Mesendoderm (in vitro differentiated cells): ENCODE measurements at regions not wholly inside any gene's neighbourhood (a gene's known extent, or its start where the extent isn't known, plus 50 kb on each side); places are given as distances from the start of the nearest gene placed in this dataset.

Experiments used
- DNase-seq: peaks from one replicate; pipeline ENCODE4 v3.0.0; 2013
- H2AK5ac ChIP-seq: 2 replicates; pipeline ENCODE4 v1.6.1; 2013; ENCODE audit warnings: low read length, inconsistent platforms
- H2BK120ac ChIP-seq: 2 replicates; pipeline ENCODE4 v1.6.1; 2013; ENCODE audit warnings: low read depth, mild to moderate bottlenecking, low read length, moderate library complexity, mixed read lengths
- H2BK15ac ChIP-seq: replicated peaks from 2 replicates; pipeline ENCODE4 v1.6.1; 2013; ENCODE audit warnings: low read depth, mild to moderate bottlenecking, moderate library complexity
- H2BK5ac ChIP-seq: 2 replicates; pipeline ENCODE4 v1.6.1; 2013; ENCODE audit warnings: low read length, inconsistent platforms
- H3K18ac ChIP-seq: 2 replicates; pipeline ENCODE4 v1.6.1; 2013; ENCODE audit warnings: mild to moderate bottlenecking, low read length, mixed read lengths
- H3K23ac ChIP-seq: one replicate; pipeline ENCODE4 v1.6.1; 2013; ENCODE audit warnings: low read length
- H3K27ac ChIP-seq: 2 replicates; pipeline ENCODE4 v1.5.1; 2013; ENCODE audit warnings: low read depth, mild to moderate bottlenecking, inconsistent platforms, low read length, moderate library complexity
- H3K27me3 ChIP-seq: 2 replicates; pipeline ENCODE4 v1.6.1; 2013; ENCODE audit warnings: low read length, control low read depth, mild to moderate bottlenecking, inconsistent platforms; ENCODE audit not compliant: insufficient read depth, poor library complexity
- H3K36me3 ChIP-seq: 2 replicates; pipeline ENCODE4 v1.6.1; 2013; ENCODE audit warnings: low read length, inconsistent platforms; ENCODE audit not compliant: control insufficient read depth, insufficient read depth
- H3K4ac ChIP-seq: one replicate; pipeline ENCODE4 v1.6.1; 2013; ENCODE audit warnings: low read depth, mild to moderate bottlenecking, low read length, moderate library complexity
- H3K4me1 ChIP-seq: 2 replicates; pipeline ENCODE4 v1.6.1; 2013; ENCODE audit warnings: low read depth, low read length, inconsistent platforms; ENCODE audit not compliant: control insufficient read depth
- H3K4me2 ChIP-seq: 2 replicates; pipeline ENCODE4 v1.6.1; 2013; ENCODE audit warnings: low read length
- H3K4me3 ChIP-seq: 2 replicates; pipeline ENCODE4 v1.5.1; 2013; ENCODE audit warnings: mild to moderate bottlenecking, low read length
- H3K56ac ChIP-seq: one replicate; pipeline ENCODE4 v1.6.1; 2013; ENCODE audit warnings: low read length
- H3K79me1 ChIP-seq: 2 replicates; pipeline ENCODE4 v1.6.1; 2013; ENCODE audit warnings: low read length, inconsistent platforms
- H3K79me2 ChIP-seq: 2 replicates; pipeline ENCODE4 v1.6.1; 2013; ENCODE audit warnings: mild to moderate bottlenecking, low read length; ENCODE audit not compliant: control insufficient read depth, insufficient read depth
- H3K9ac ChIP-seq: 2 replicates; pipeline ENCODE4 v1.6.1; 2013; ENCODE audit warnings: low read length, inconsistent platforms
- H4K5ac ChIP-seq: one replicate; pipeline ENCODE4 v1.6.1; 2013; ENCODE audit warnings: low read length
- H4K8ac ChIP-seq: one replicate; pipeline ENCODE4 v1.6.1; 2013; ENCODE audit warnings: low read depth, mild to moderate bottlenecking, control low read depth, low read length, moderate library complexity
- WGBS: extraction: QIAGEN DNeasy Blood & Tissue Kit; methylation state at CpG from one replicate; pipeline ENCODE4 v1.1.7; 2013; ENCODE audit warnings: low lambda C conversion rate, missing lambda C conversion rate; ENCODE audit not compliant: insufficient coverage; ENCODE audit errors: extremely low coverage; 5-methylcytosine and 5-hydroxymethylcytosine counted together

- Histone ChIP-seq H2BK15ac (no peak overlapping the region), H3K27me3 (no peaks in the 10 kb centered on the region), H3K4me3 (no peak overlapping the region), H3K4ac (no peak overlapping the region), H2BK120ac (no peak overlapping the region), H4K5ac (no peak overlapping the region), H3K79me1 (no peaks in the 10 kb centered on the region), H2AK5ac (no peak overlapping the region), H3K4me1 (peaks cover 9% of the 10 kb centered on the region), H3K36me3 (no peaks in the 10 kb centered on the region), H3K4me2 (no peak overlapping the region), H3K23ac (no peak overlapping the region), H3K9ac (no peak overlapping the region), H3K18ac (no peak overlapping the region), H3K27ac (no peak overlapping the region), H4K8ac (no peak overlapping the region), H3K56ac (no peak overlapping the region), H3K79me2 (no peaks in the 10 kb centered on the region), H2BK5ac (no peak overlapping the region)
- WGBS, result no CpG with 5 or more reads among the region's 11 CpGs
- no peak for DNase-seq
Observed at GRCh38 chr11:70570693-70571395, 172.5 kb downstream of the CTTN start.

GRCh38 chr11:70572974-70573260 is 174.6 kb downstream of the CTTN start:
- no CpG with 5 or more reads among the region's 18 CpGs for WGBS
- H3K27me3 ChIP-seq, result no peaks in the 10 kb centered on the region
- H2BK15ac ChIP-seq, result no peak overlapping the region
- H4K8ac ChIP-seq, result no peak overlapping the region
- H3K4me3 ChIP-seq, result no peak overlapping the region
- no peak overlapping the region for H3K23ac ChIP-seq
- no peak overlapping the region for H2BK120ac ChIP-seq
- no peak overlapping the region for H3K27ac ChIP-seq
- no peak overlapping the region for H2BK5ac ChIP-seq
- no peak overlapping the region for H3K4me2 ChIP-seq
- no peaks in the 10 kb centered on the region for H3K79me2 ChIP-seq
- no peak overlapping the region for H3K56ac ChIP-seq
- H3K9ac ChIP-seq, result no peak overlapping the region
- H3K4me1 ChIP-seq, result peaks cover 4% of the 10 kb centered on the region
- H3K36me3 ChIP-seq, result no peaks in the 10 kb centered on the region
- H3K18ac ChIP-seq, result no peak overlapping the region
- H3K79me1 ChIP-seq, result no peaks in the 10 kb centered on the region
- no peak overlapping the region for H3K4ac ChIP-seq
- H4K5ac ChIP-seq, result no peak overlapping the region
- H2AK5ac ChIP-seq, result no peak overlapping the region
- DNase-seq, result no peak

GRCh38 chr11:70573701-70574151 is 175.4 kb downstream of the CTTN start:
- Histone ChIP-seq H3K27me3 (no peaks in the 10 kb centered on the region), H2BK5ac (no peak overlapping the region), H2BK15ac (no peak overlapping the region), H3K27ac (no peak overlapping the region), H3K4me2 (no peak overlapping the region), H3K4ac (no peak overlapping the region), H3K79me2 (no peaks in the 10 kb centered on the region), H3K23ac (no peak overlapping the region), H2BK120ac (no peak overlapping the region), H3K79me1 (no peaks in the 10 kb centered on the region), H4K8ac (no peak overlapping the region), H3K4me3 (no peak overlapping the region), H4K5ac (no peak overlapping the region), H3K4me1 (peaks cover 2% of the 10 kb centered on the region), H3K18ac (no peak overlapping the region), H3K36me3 (no peaks in the 10 kb centered on the region), H3K56ac (no peak overlapping the region), H2AK5ac (no peak overlapping the region), H3K9ac (no peak overlapping the region)
- WGBS, result no CpG with 5 or more reads among the region's 13 CpGs
- no peak for DNase-seq

- Histone ChIP-seq H2BK15ac (no peak overlapping the region), H3K4ac (no peak overlapping the region), H3K36me3 (no peaks in the 10 kb centered on the region), H3K79me1 (no peaks in the 10 kb centered on the region), H2BK120ac (no peak overlapping the region), H4K5ac (no peak overlapping the region), H3K56ac (peak overlapping the region; percentile 42), H3K4me1 (no peaks in the 10 kb centered on the region), H3K79me2 (no peaks in the 10 kb centered on the region), H3K27me3 (no peaks in the 10 kb centered on the region), H3K9ac (no peak overlapping the region), H3K23ac (no peak overlapping the region), H3K4me2 (no peak overlapping the region), H2BK5ac (no peak overlapping the region), H2AK5ac (no peak overlapping the region), H3K4me3 (no peak overlapping the region), H3K27ac (no peak overlapping the region), H4K8ac (no peak overlapping the region), H3K18ac (no peak overlapping the region)
- no peak for DNase-seq
- no CpG with 5 or more reads among the region's 12 CpGs for WGBS
Observed at GRCh38 chr11:70574725-70575347, 176.5 kb downstream of the CTTN start.

- H3K4me1 ChIP-seq, result no peaks in the 10 kb centered on the region
- H4K8ac ChIP-seq, result no peak overlapping the region
- H2BK15ac ChIP-seq, result no peak overlapping the region
- no peak overlapping the region for H3K4me3 ChIP-seq
- no peak overlapping the region for H3K18ac ChIP-seq
- H3K9ac ChIP-seq, result no peak overlapping the region
- no peak overlapping the region for H3K56ac ChIP-seq
- no peak overlapping the region for H3K27ac ChIP-seq
- H3K23ac ChIP-seq, result no peak overlapping the region
- no peaks in the 10 kb centered on the region for H3K79me1 ChIP-seq
- H4K5ac ChIP-seq, result no peak overlapping the region
- H2AK5ac ChIP-seq, result no peak overlapping the region
- H3K79me2 ChIP-seq, result no peaks in the 10 kb centered on the region
- no peak overlapping the region for H2BK5ac ChIP-seq
- no peaks in the 10 kb centered on the region for H3K36me3 ChIP-seq
- no peaks in the 10 kb centered on the region for H3K27me3 ChIP-seq
- H3K4ac ChIP-seq, result no peak overlapping the region
- WGBS, result no CpG with 5 or more reads among the region's 12 CpGs
- DNase-seq, result no peak
- H3K4me2 ChIP-seq, result no peak overlapping the region
- no peak overlapping the region for H2BK120ac ChIP-seq
Observed at GRCh38 chr11:70575396-70576060, 177.2 kb downstream of the CTTN start.
